ENCODE measurements at regions not wholly inside any gene's neighbourhood (a gene's known extent, or its start where the extent isn't known, plus 50 kb on each side); places are given as distances from the start of the nearest gene placed in this dataset.

- peak; percentile 50 for DNase-seq (ENCODE audit: low spot score)
- Histone ChIP-seq H3K9me2 (replicated peaks; ENCODE audit: insufficient read depth) (no peaks in the 10 kb centered on the region), H3K27me3 (no peaks in the 10 kb centered on the region), H2AFZ (peak overlapping the region; percentile 60), H3K36me3 (replicated peaks; ENCODE audit: insufficient read depth, low read depth) (no peaks in the 10 kb centered on the region), H3K4me1 (ENCODE audit: insufficient read depth) (no peaks in the 10 kb centered on the region), H3K4me3 (no peak overlapping the region), H3K27ac (peak overlapping the region; percentile 17), H3K9me3 (ENCODE audit: low read depth) (no peaks in the 10 kb centered on the region), H4K20me1 (ENCODE audit: insufficient read depth, poor library complexity, severe bottlenecking) (no peaks in the 10 kb centered on the region), H3K4me2 (peak overlapping the region; percentile 73), H3K79me2 (no peaks in the 10 kb centered on the region)
- TF ChIP-seq EZH2phosphoT487 (IDR thresholded peaks at IDR 0.05; ENCODE audit: low read depth, severe bottlenecking, unreplicated experiment) (no peak), EZH2 (IDR thresholded peaks at IDR 0.05; ENCODE audit: borderline replicate concordance) (no peak), CTCF (IDR thresholded peaks at IDR 0.05; ENCODE audit: poor library complexity) (no peak)
- 8% methylated on average over 7 of the region's 14 CpGs for WGBS (ENCODE audit: low lambda C conversion rate, missing lambda C conversion rate)
These were observed 59.2 kb upstream of the ADGRB3 start for GRCh38 chr6:68575765-68576439.

GRCh38 chr6:68572975-68573374 is 62.1 kb upstream of the ADGRB3 start:
- Histone ChIP-seq H3K36me3 (replicated peaks; ENCODE audit: insufficient read depth, low read depth) (no peaks in the 10 kb centered on the region), H4K20me1 (ENCODE audit: insufficient read depth, poor library complexity, severe bottlenecking) (no peaks in the 10 kb centered on the region), H3K79me2 (no peaks in the 10 kb centered on the region), H3K27me3 (no peaks in the 10 kb centered on the region), H3K4me1 (ENCODE audit: insufficient read depth) (no peaks in the 10 kb centered on the region), H3K27ac (no peak overlapping the region), H3K4me2 (no peak overlapping the region), H2AFZ (no peak overlapping the region), H3K9me2 (replicated peaks; ENCODE audit: insufficient read depth) (no peaks in the 10 kb centered on the region), H3K9me3 (ENCODE audit: low read depth) (no peaks in the 10 kb centered on the region), H3K4me3 (no peak overlapping the region)
- TF ChIP-seq CTCF (IDR thresholded peaks at IDR 0.05; ENCODE audit: poor library complexity) = no peak
- TF ChIP-seq EZH2phosphoT487 (IDR thresholded peaks at IDR 0.05; ENCODE audit: low read depth, severe bottlenecking, unreplicated experiment) = no peak
- no peak for TF ChIP-seq EZH2 (IDR thresholded peaks at IDR 0.05; ENCODE audit: borderline replicate concordance)
- WGBS (ENCODE audit: low lambda C conversion rate, missing lambda C conversion rate) = 79% methylated on average over 4 of the region's 4 CpGs
- no peak for DNase-seq (ENCODE audit: low spot score)

- no peaks in the 10 kb centered on the region for H3K79me2 ChIP-seq
- no peaks in the 10 kb centered on the region for H3K27me3 ChIP-seq
- no peaks in the 10 kb centered on the region for H4K20me1 ChIP-seq (ENCODE audit: insufficient read depth, poor library complexity, severe bottlenecking)
- H3K4me3 ChIP-seq = no peak overlapping the region
- TF ChIP-seq EZH2phosphoT487 (IDR thresholded peaks at IDR 0.05; ENCODE audit: low read depth, severe bottlenecking, unreplicated experiment) = no peak
- peak; percentile 37 for TF ChIP-seq CTCF (IDR thresholded peaks at IDR 0.05; ENCODE audit: poor library complexity)
- TF ChIP-seq EZH2 (IDR thresholded peaks at IDR 0.05; ENCODE audit: borderline replicate concordance) = no peak
- H3K27ac ChIP-seq = no peak overlapping the region
- 36% methylated on average over 2 of the region's 2 CpGs for WGBS (ENCODE audit: low lambda C conversion rate, missing lambda C conversion rate)
- no peaks in the 10 kb centered on the region for H3K9me3 ChIP-seq (ENCODE audit: low read depth)
- no peaks in the 10 kb centered on the region for H3K9me2 ChIP-seq (replicated peaks; ENCODE audit: insufficient read depth)
- DNase-seq (ENCODE audit: low spot score) = peak; percentile 59
- H2AFZ ChIP-seq = no peak overlapping the region
- H3K4me2 ChIP-seq = no peak overlapping the region
- H3K4me1 ChIP-seq (ENCODE audit: insufficient read depth) = no peaks in the 10 kb centered on the region
- H3K36me3 ChIP-seq (replicated peaks; ENCODE audit: insufficient read depth, low read depth) = no peaks in the 10 kb centered on the region
These were observed 62.6 kb upstream of the ADGRB3 start for GRCh38 chr6:68572525-68572924.

Measured in hepatocyte (in vitro differentiated cells).